Mucosa of stomach (tissue), 1 donor: ENCODE measurements at regions not wholly inside any gene's neighbourhood (a gene's known extent, or its start where the extent isn't known, plus 50 kb on each side); places are given as distances from the start of the nearest gene placed in this dataset.

Experiments used
- H3K27me3 ChIP-seq: one replicate; pipeline ENCODE4 v1.7.0; 2013; ENCODE audit warnings: mild to moderate bottlenecking, low read length; ENCODE audit not compliant: control insufficient read depth, insufficient read depth
- H3K36me3 ChIP-seq: one replicate; pipeline ENCODE4 v1.7.0; 2013; ENCODE audit warnings: low read length; ENCODE audit not compliant: control insufficient read depth, insufficient read depth
- H3K4me1 ChIP-seq: one replicate; pipeline ENCODE4 v1.7.0; 2013; ENCODE audit warnings: mild to moderate bottlenecking, low read length; ENCODE audit not compliant: control insufficient read depth, insufficient read depth
- H3K4me3 ChIP-seq: one replicate; pipeline ENCODE4 v1.7.0; 2013; ENCODE audit warnings: low read length
- H3K9ac ChIP-seq: one replicate; pipeline ENCODE4 v1.7.0; 2013; ENCODE audit warnings: mild to moderate bottlenecking, low read length, moderate library complexity
- H3K9me3 ChIP-seq: one replicate; pipeline ENCODE4 v1.7.0; 2013; ENCODE audit warnings: mild to moderate bottlenecking, low read length, moderate library complexity; ENCODE audit not compliant: control insufficient read depth
- donor health status: Pancreatic carcinoma.

- Histone ChIP-seq H3K27me3 (no peaks in the 10 kb centered on the region), H3K36me3 (no peaks in the 10 kb centered on the region), H3K4me1 (no peaks in the 10 kb centered on the region), H3K4me3 (no peak overlapping the region), H3K9ac (no peak overlapping the region), H3K9me3 (no peaks in the 10 kb centered on the region)
Measured at GRCh38 chr6:2369606-2370005, 124.2 kb upstream of the GMDS start.

- no peaks in the 10 kb centered on the region for H3K4me1 ChIP-seq
- H3K27me3 ChIP-seq = no peaks in the 10 kb centered on the region
- no peaks in the 10 kb centered on the region for H3K36me3 ChIP-seq
- H3K9me3 ChIP-seq = no peaks in the 10 kb centered on the region
- no peak overlapping the region for H3K4me3 ChIP-seq
- no peak overlapping the region for H3K9ac ChIP-seq
Measured at GRCh38 chr6:2363211-2363610, 117.8 kb upstream of the GMDS start.

- Histone ChIP-seq H3K4me1 (no peaks in the 10 kb centered on the region), H3K36me3 (no peaks in the 10 kb centered on the region), H3K27me3 (no peaks in the 10 kb centered on the region), H3K4me3 (no peak overlapping the region), H3K9me3 (no peaks in the 10 kb centered on the region), H3K9ac (no peak overlapping the region)
Measured at GRCh38 chr6:2361195-2361594, 115.8 kb upstream of the GMDS start.

GRCh38 chr6:2360716-2361115, 115.3 kb upstream of the GMDS start:
- no peaks in the 10 kb centered on the region for H3K9me3 ChIP-seq
- H3K27me3 ChIP-seq = no peaks in the 10 kb centered on the region
- H3K4me3 ChIP-seq = no peak overlapping the region
- H3K9ac ChIP-seq = no peak overlapping the region
- no peaks in the 10 kb centered on the region for H3K4me1 ChIP-seq
- H3K36me3 ChIP-seq = no peaks in the 10 kb centered on the region

GRCh38 chr6:2360126-2360525, 114.7 kb upstream of the GMDS start:
- Histone ChIP-seq H3K4me3 (no peak overlapping the region), H3K9me3 (no peaks in the 10 kb centered on the region), H3K36me3 (no peaks in the 10 kb centered on the region), H3K27me3 (no peaks in the 10 kb centered on the region), H3K9ac (no peak overlapping the region), H3K4me1 (no peaks in the 10 kb centered on the region)

GRCh38 chr6:2355150-2355549, 109.7 kb upstream of the GMDS start:
- H3K27me3 ChIP-seq = no peaks in the 10 kb centered on the region
- H3K4me1 ChIP-seq = peaks cover 10% of the 10 kb centered on the region
- no peaks in the 10 kb centered on the region for H3K36me3 ChIP-seq
- H3K9ac ChIP-seq = no peak overlapping the region
- no peaks in the 10 kb centered on the region for H3K9me3 ChIP-seq
- H3K4me3 ChIP-seq = no peak overlapping the region

GRCh38 chr6:2354138-2354491, 108.7 kb upstream of the GMDS start:
- Histone ChIP-seq H3K27me3 (no peaks in the 10 kb centered on the region), H3K9ac (no peak overlapping the region), H3K9me3 (no peaks in the 10 kb centered on the region), H3K4me1 (peaks cover 10% of the 10 kb centered on the region), H3K36me3 (no peaks in the 10 kb centered on the region), H3K4me3 (no peak overlapping the region)

- no peaks in the 10 kb centered on the region for H3K9me3 ChIP-seq
- H3K4me3 ChIP-seq = no peak overlapping the region
- H3K36me3 ChIP-seq = no peaks in the 10 kb centered on the region
- H3K9ac ChIP-seq = no peak overlapping the region
- peaks cover 15% of the 10 kb centered on the region for H3K4me1 ChIP-seq
- no peaks in the 10 kb centered on the region for H3K27me3 ChIP-seq
Measured at GRCh38 chr6:2353412-2354137, 108.2 kb upstream of the GMDS start.

GRCh38 chr6:2351807-2352431, 106.5 kb upstream of the GMDS start:
- no peak overlapping the region for H3K4me3 ChIP-seq
- peaks cover 15% of the 10 kb centered on the region for H3K4me1 ChIP-seq
- no peaks in the 10 kb centered on the region for H3K36me3 ChIP-seq
- no peaks in the 10 kb centered on the region for H3K9me3 ChIP-seq
- no peak overlapping the region for H3K9ac ChIP-seq
- no peaks in the 10 kb centered on the region for H3K27me3 ChIP-seq

- H3K9me3 ChIP-seq = no peaks in the 10 kb centered on the region
- H3K36me3 ChIP-seq = no peaks in the 10 kb centered on the region
- no peak overlapping the region for H3K4me3 ChIP-seq
- H3K9ac ChIP-seq = no peak overlapping the region
- peaks cover 15% of the 10 kb centered on the region for H3K4me1 ChIP-seq
- no peaks in the 10 kb centered on the region for H3K27me3 ChIP-seq
Measured at GRCh38 chr6:2351090-2351489, 105.7 kb upstream of the GMDS start.

GRCh38 chr6:2346078-2346477, 100.7 kb upstream of the GMDS start:
- no peaks in the 10 kb centered on the region for H3K27me3 ChIP-seq
- H3K4me1 ChIP-seq = peaks cover 5% of the 10 kb centered on the region
- H3K36me3 ChIP-seq = no peaks in the 10 kb centered on the region
- H3K4me3 ChIP-seq = no peak overlapping the region
- H3K9me3 ChIP-seq = no peaks in the 10 kb centered on the region
- no peak overlapping the region for H3K9ac ChIP-seq

- H3K36me3 ChIP-seq = no peaks in the 10 kb centered on the region
- no peaks in the 10 kb centered on the region for H3K9me3 ChIP-seq
- H3K4me1 ChIP-seq = peaks cover 5% of the 10 kb centered on the region
- H3K4me3 ChIP-seq = no peak overlapping the region
- no peaks in the 10 kb centered on the region for H3K27me3 ChIP-seq
- no peak overlapping the region for H3K9ac ChIP-seq
Measured at GRCh38 chr6:2344319-2344905, 99.0 kb upstream of the GMDS start.
